Ovary (tissue), 7 donors: ENCODE measurements at regions not wholly inside any gene's neighbourhood (a gene's known extent, or its start where the extent isn't known, plus 50 kb on each side); places are given as distances from the start of the nearest gene placed in this dataset.
"Not testable (repeated sequence)": the region's sequence is repeated elsewhere in the genome, so short reads cannot be mapped to it uniquely, and the experiment has no call there.

Source experiments
- DNase-seq, 5 donors: peaks; one replicate each; pipeline ENCODE4 v3.0.0-alpha.2; 2019 to 2020
- H3K27ac ChIP-seq, 2 donors: fragments of 200-600 bp; one replicate each; pipeline versions ENCODE4 v1.5.1 to v1.8.0; 2019 to 2022
- H3K27me3 ChIP-seq: fragments of 200-600 bp; one replicate; pipeline ENCODE4 v1.8.0; 2022
- H3K36me3 ChIP-seq: fragments of 200-600 bp; sonication (generic); one replicate; pipeline ENCODE4 v1.5.1; 2019
- H3K4me1 ChIP-seq: one replicate; pipeline ENCODE4 v1.8.1; 2013; ENCODE audit warnings: mild to moderate bottlenecking, moderate library complexity; ENCODE audit not compliant: insufficient read depth
- H3K4me3 ChIP-seq: fragments of 200-600 bp; sonication (generic); one replicate; pipeline ENCODE4 v1.5.1; 2017
- H3K9me3 ChIP-seq, 2 donors: fragments of 200-600 bp in 1 of 2; sonication (generic) in 1 of 2; one replicate each; pipeline versions ENCODE4 v1.5.1 to v1.8.1; 2013 to 2019; ENCODE audit warnings: mild to moderate bottlenecking in 1 of 2, moderate library complexity in 1 of 2
- EP300 ChIP-seq: sonication (generic); formaldehyde crosslinking; IDR thresholded peaks from one replicate; pipeline ENCODE4 v1.6.1; 2017; ENCODE audit warnings: antibody characterized with exemption
- POLR2A ChIP-seq: fragments of 450-650 bp; IDR thresholded peaks from one replicate; pipeline ENCODE4 v1.6.1; 2017; ENCODE audit warnings: antibody characterized with exemption, mild to moderate bottlenecking, moderate library complexity
- WGBS, 3 donors: extraction: QIAGEN DNeasy Blood & Tissue Kit in 1 of 3; methylation state at CpG; one replicate each; pipeline versions ENCODE4 v1.1.5 to v1.1.7; 2013 to 2017; 5-methylcytosine and 5-hydroxymethylcytosine counted together
- intact Hi-C, 4 donors: fragments of 100-400 bp; cut with DNase I; formaldehyde crosslinking; loops; one replicate each; pipeline versions ENCODE4 v1.11.0 to v1.15.1; 2022 to 2023
- TF ChIP-seq, protein P1 (sequence below), 3 donors: fragments of 450-650 bp in 2 of 3; fragments of 200-600 bp in 1 of 3; IDR thresholded peaks; one replicate each; pipeline versions ENCODE4 v1.5.1 to v1.8.0; 2016 to 2022; ENCODE audit warnings: antibody characterized with exemption in 3 of 3, mild to moderate bottlenecking in 1 of 3
- donor health status: DM: no; HTN: no; CAD: no; lungs with moderate emphysema.
- donor health status: DM: no; HTN: no; CAD: no.
- donor health status: Bipolar disorder and iron deficiency.
- donor health status: DM: no; HTN: no; CAD: no.
- donor health status: DM: yes; HTN: yes; CAD: no.

DNA sequence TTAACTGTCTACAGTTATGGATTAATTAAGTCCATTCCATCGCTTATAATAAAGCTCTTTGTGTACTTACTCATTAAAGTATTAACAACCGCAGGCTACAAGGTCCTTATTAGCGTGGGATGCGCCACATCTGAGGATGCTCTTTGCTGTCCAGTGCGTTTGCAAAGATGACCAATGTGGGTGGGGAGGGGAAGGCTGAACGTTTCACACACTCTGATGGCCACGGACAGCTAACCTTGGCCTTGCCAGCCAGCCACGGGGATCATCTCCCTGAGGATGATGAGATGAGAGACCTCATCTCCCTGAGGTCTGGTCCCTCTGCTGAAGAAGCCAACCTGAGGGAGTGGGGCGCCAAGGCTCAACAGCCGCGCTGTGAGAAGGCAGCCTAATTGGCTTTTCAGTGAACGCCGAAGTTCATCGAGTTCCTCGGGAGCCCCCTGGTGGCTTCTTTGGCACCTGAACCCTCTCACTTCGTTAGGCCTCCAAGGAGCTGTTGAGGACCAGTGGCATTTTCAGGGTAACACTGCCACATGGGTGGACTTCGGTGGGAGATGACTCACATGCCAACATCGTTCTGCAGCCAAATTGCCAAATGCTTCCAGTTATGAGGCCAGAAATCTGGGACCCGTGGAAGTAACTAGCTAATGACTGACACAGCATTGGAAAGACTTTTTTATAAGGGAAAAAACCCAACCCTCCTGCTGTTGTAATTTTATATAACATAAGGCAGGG is 69.3 kb upstream of the SEC11C start:
- peak; percentile 73 to 90 (median 86) for DNase-seq
- Histone ChIP-seq H3K4me1 (peaks cover 2% of the 10 kb centered on the region), H3K27me3 (no peaks in the 10 kb centered on the region), H3K27ac (no peak overlapping the region), H3K4me3 (no peak overlapping the region), H3K9me3 (no peaks in the 10 kb centered on the region), H3K36me3 (no peaks in the 10 kb centered on the region)
- intact Hi-C loops = loop anchor here in 1 of 4 donors (5.0 kb wide), 1 partner anchor 303 kb away; no protein-coding TSS in a partner anchor
- TF ChIP-seq EP300 = no peak
- TF ChIP-seq, protein P1, sequence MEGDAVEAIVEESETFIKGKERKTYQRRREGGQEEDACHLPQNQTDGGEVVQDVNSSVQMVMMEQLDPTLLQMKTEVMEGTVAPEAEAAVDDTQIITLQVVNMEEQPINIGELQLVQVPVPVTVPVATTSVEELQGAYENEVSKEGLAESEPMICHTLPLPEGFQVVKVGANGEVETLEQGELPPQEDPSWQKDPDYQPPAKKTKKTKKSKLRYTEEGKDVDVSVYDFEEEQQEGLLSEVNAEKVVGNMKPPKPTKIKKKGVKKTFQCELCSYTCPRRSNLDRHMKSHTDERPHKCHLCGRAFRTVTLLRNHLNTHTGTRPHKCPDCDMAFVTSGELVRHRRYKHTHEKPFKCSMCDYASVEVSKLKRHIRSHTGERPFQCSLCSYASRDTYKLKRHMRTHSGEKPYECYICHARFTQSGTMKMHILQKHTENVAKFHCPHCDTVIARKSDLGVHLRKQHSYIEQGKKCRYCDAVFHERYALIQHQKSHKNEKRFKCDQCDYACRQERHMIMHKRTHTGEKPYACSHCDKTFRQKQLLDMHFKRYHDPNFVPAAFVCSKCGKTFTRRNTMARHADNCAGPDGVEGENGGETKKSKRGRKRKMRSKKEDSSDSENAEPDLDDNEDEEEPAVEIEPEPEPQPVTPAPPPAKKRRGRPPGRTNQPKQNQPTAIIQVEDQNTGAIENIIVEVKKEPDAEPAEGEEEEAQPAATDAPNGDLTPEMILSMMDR (IDR thresholded peaks at IDR 0.05) = peak; percentile 73 to 86 (median 83)
- 17 to 19% (median 19%) methylated on average over 19 of the region's 19 CpGs for WGBS, 3 donors

DNA sequence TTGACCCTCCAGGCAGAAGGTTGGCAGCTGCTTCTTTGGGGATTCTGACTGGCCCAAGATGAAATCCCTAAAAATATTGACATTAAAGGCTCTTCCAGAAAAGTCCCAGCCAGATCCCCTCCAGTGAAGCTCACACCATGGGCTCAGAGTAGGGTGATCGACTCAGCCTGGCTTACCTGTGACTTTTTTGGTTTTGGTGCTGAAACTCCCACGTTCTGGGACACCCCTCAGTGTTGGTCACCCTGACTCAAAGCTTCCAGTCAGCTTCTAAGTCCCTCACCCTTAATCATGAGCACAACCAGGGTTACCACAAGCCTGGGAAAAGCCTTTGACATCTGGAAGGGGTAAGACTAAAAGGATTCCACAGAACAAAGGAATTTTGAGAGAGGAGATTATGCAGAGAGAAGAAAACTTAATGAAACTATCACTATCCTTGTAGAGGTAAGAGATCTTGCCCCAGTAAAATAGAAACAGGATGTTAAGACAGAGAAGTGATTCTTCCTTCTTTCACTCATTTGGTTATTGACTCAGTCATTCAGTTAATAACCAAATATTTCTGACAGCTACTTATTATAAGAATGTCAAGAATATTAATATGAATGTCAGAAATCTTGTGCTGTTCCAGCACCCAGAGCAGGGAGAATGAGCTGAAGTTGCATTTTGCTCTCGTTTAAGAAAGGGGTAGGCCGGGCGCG is 66.8 kb upstream of the SEC11C start:
- 93 to 95% (median 95%) methylated on average over 6 of the region's 6 CpGs for WGBS, 3 donors
- intact Hi-C loops = loop anchor here in 1 of 4 donors (5.0 kb wide), 1 partner anchor 306 kb away; no protein-coding TSS in a partner anchor

DNA sequence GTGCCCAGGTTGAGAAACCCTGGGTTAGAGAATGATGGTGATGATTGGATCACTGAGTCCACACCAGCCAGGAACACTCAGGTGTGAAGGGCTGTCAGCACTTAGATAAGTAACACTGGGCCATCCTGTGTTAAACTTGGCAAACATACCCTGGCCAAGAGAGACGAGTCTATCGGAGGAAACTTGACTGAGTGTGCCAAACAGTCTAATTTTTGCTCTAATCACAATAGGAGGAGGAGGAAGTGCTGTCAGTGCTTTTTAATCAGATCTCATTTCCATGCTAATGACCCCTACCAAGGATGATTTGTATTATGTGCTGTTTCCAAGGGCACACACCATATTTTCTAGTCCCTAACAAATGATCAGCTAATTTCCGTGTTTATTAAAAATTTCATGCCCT is 63.8 kb upstream of the SEC11C start:
- H3K4me3 ChIP-seq = no peak overlapping the region
- H3K9me3 ChIP-seq = no peaks in the 10 kb centered on the region
- intact Hi-C loops = no loop called here
- WGBS, 3 donors = 37 to 44% (median 37%) methylated on average over 3 of the region's 3 CpGs
- no peaks in the 10 kb centered on the region for H3K27me3 ChIP-seq
- TF ChIP-seq EP300 (no peak), POLR2A (no peak)
- TF ChIP-seq, protein P1 (IDR thresholded peaks at IDR 0.05) = no peak
- no peaks in the 10 kb centered on the region for H3K4me1 ChIP-seq
- DNase-seq = no peak
- H3K36me3 ChIP-seq = no peaks in the 10 kb centered on the region
- H3K27ac ChIP-seq = no peak overlapping the region

More for the DNA sequence above, 66.8 kb upstream of the SEC11C start:
- TF ChIP-seq EP300 = no peak
- TF ChIP-seq, protein P1 (IDR thresholded peaks at IDR 0.05) = no peak
- TF ChIP-seq POLR2A = no peak
- Histone ChIP-seq H3K36me3 (no peaks in the 10 kb centered on the region), H3K9me3 (no peaks in the 10 kb centered on the region), H3K4me1 (peaks cover 2% of the 10 kb centered on the region), H3K27me3 (no peaks in the 10 kb centered on the region), H3K4me3 (no peak overlapping the region), H3K27ac (no peak overlapping the region)
- DNase-seq = no peak

DNA sequence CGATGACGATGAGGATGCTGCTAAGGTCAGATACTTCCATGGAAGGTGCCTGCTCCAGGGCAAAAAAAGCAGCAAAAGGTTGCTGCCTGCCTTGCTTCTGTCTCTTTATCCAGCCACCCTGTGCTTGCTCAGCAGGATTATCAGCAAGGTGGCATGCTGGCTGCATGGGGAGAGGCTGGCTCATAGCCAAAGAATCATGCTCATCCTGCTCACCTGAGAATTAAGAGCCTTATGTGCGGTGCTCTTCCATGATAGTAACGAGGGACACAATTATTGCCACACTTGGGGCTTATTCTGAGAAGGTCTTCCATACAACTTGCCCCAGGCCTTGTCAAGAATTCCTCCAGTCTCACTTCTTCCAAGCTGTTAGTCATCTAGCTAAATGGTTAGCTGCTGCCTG is 60.4 kb upstream of the SEC11C start:
- intact Hi-C loops = no loop called here
- WGBS, 3 donors = 90 to 92% (median 90%) methylated on average over 4 of the region's 4 CpGs
- DNase-seq = no peak

DNA sequence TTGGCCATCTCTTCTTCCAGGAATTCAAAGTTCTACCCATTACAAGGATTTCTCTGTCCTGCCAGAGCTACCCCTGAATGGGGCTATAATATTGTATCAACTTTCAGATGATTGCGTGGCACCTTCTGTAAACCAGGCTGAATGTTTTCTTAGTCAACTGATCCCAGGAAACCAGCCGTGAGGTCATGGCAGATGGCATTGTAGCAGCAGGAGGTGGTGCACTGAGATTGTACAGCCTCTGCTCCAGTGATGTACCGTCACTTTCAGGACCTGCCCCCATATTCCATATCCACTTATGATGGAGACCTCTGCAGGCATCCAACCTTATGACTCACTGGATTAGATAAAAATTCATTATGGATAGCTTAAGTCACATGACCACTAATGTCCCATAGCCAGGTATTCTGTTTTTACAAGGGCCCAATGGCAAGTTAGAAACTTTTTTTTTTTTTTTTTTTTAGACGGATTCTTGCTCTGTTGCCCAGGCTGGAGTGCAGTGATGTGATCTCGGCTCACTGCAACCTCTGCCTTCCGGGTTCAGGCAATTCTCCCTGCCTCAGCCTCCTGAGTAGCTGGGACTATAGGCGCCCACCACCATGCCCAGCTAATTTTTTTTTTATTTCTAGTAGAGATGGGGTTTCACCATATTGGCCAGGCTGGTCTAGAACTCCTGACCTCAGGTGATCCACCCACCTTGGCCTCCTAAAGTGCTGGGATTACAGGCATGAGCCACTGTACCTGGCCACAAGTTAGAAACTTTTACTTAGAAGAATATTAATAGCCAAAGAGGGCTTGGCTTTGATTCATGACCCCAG is 59.8 kb upstream of the SEC11C start:
- WGBS, 3 donors = 90 to 92% (median 91%) methylated on average over 7 of the region's 7 CpGs
- H3K4me1 ChIP-seq, H3K9me3 ChIP-seq, intact Hi-C loops, H3K27me3 ChIP-seq, H3K27ac ChIP-seq, DNase-seq, H3K4me3 ChIP-seq, H3K36me3 ChIP-seq: not testable (repeated sequence)

More for the DNA sequence above, 60.4 kb upstream of the SEC11C start:
- H3K27ac ChIP-seq = no peak overlapping the region
- no peak overlapping the region for H3K4me3 ChIP-seq
- TF ChIP-seq POLR2A (no peak), EP300 (no peak)
- TF ChIP-seq, protein P1 (IDR thresholded peaks at IDR 0.05) = no peak
- H3K9me3 ChIP-seq = no peaks in the 10 kb centered on the region
- H3K36me3 ChIP-seq = no peaks in the 10 kb centered on the region
- H3K4me1 ChIP-seq = no peaks in the 10 kb centered on the region
- H3K27me3 ChIP-seq = no peaks in the 10 kb centered on the region
